ENCODE measurements at regions not wholly inside any gene's neighbourhood (a gene's known extent, or its start where the extent isn't known, plus 50 kb on each side); places are given as distances from the start of the nearest gene placed in this dataset.

DNA sequence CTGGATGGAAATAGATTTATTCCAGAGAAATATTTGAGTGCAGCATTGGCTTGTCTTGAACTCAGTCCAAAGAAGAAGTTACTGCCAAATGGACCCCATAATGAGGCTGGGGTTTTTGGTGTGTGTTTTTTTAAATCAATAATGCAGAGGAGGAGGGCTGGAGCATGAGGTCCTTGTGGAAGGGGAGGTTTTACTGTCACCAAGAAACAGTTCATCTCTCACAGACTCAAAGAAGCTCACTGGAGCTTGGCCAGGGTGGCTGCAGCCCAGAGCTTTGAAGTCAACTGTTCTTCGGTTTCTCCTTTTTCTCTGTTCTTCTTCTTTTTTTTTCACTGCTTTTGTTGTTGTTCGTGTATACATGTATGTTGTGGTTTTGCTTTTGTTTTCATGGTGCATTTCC is 377.7 kb downstream of the FBXW7 start:
- TF ChIP-seq, protein P1, sequence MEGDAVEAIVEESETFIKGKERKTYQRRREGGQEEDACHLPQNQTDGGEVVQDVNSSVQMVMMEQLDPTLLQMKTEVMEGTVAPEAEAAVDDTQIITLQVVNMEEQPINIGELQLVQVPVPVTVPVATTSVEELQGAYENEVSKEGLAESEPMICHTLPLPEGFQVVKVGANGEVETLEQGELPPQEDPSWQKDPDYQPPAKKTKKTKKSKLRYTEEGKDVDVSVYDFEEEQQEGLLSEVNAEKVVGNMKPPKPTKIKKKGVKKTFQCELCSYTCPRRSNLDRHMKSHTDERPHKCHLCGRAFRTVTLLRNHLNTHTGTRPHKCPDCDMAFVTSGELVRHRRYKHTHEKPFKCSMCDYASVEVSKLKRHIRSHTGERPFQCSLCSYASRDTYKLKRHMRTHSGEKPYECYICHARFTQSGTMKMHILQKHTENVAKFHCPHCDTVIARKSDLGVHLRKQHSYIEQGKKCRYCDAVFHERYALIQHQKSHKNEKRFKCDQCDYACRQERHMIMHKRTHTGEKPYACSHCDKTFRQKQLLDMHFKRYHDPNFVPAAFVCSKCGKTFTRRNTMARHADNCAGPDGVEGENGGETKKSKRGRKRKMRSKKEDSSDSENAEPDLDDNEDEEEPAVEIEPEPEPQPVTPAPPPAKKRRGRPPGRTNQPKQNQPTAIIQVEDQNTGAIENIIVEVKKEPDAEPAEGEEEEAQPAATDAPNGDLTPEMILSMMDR (IDR thresholded peaks at IDR 0.05; ENCODE audit: unreplicated experiment) = no peak
- intact Hi-C loops (cut with micrococcal nuclease) = loop anchor here (10.0 kb wide), 1 partner anchor 113 kb away; no protein-coding TSS in a partner anchor
- DNase-seq (ENCODE audit: unreplicated experiment) = no peak
- Mint-ChIP-seq H3K27me3 (ENCODE audit: insufficient read depth, unreplicated experiment) (no peaks in the 10 kb centered on the region), H3K4me1 (ENCODE audit: insufficient read depth, unreplicated experiment) (no peaks in the 10 kb centered on the region), H3K36me3 (ENCODE audit: insufficient read depth, unreplicated experiment) (no peaks in the 10 kb centered on the region), H3K27ac (ENCODE audit: low read depth, unreplicated experiment) (no peak overlapping the region), H3K9me3 (ENCODE audit: unreplicated experiment) (no peaks in the 10 kb centered on the region), H3K4me3 (ENCODE audit: unreplicated experiment) (no peak overlapping the region)
- no TSS peak for BruUV-seq (replicated peaks)
- ChIA-PET CTCF (no interaction called here), POLR2A (interaction anchor here (0.6 kb wide), 1 partner anchor 508 kb away, joined by 3 read pairs; no protein-coding TSS in a partner anchor)

DNA sequence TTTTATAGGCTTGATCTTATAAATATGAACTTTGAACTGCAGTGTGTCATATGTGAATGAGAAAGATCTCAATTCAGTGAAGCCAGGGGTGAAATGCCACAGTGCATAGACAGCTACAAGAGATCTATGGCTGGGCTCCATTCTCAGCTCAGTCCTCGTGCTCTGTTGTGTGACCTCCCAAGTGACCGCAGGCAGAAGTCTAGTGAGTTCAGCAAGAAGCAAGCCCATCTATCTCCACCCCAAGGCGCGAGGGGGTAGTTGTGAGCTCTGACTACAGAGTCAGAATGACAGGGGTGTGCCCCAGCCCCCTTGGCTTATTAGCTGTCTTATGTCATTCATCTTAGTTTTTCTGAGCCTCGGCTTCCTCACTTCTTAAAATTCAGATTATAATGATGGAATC is 378.3 kb downstream of the FBXW7 start:
- no peaks in the 10 kb centered on the region for H3K9me3 Mint-ChIP-seq (ENCODE audit: unreplicated experiment)
- ChIA-PET CTCF (interaction anchor here (1.1 kb wide), 1 partner anchor 13 kb away, joined by 3 read pairs; no protein-coding TSS in a partner anchor), POLR2A (interaction anchor here (0.5 to 0.6 kb wide), 2 partner anchors 508 to 1913 kb away, joined by 3 read pairs; no protein-coding TSS in a partner anchor)
- intact Hi-C loops (cut with micrococcal nuclease) = loop anchor here (10.0 kb wide), 1 partner anchor 113 kb away; no protein-coding TSS in a partner anchor
- H3K4me3 Mint-ChIP-seq (ENCODE audit: unreplicated experiment) = no peak overlapping the region
- no peaks in the 10 kb centered on the region for H3K27me3 Mint-ChIP-seq (ENCODE audit: insufficient read depth, unreplicated experiment)
- no TSS peak for BruUV-seq (replicated peaks)
- no peak for DNase-seq (ENCODE audit: unreplicated experiment)
- H3K4me1 Mint-ChIP-seq (ENCODE audit: insufficient read depth, unreplicated experiment) = no peaks in the 10 kb centered on the region
- H3K36me3 Mint-ChIP-seq (ENCODE audit: insufficient read depth, unreplicated experiment) = no peaks in the 10 kb centered on the region
- no peak overlapping the region for H3K27ac Mint-ChIP-seq (ENCODE audit: low read depth, unreplicated experiment)
- TF ChIP-seq, protein P1 (IDR thresholded peaks at IDR 0.05; ENCODE audit: unreplicated experiment) = no peak

DNA sequence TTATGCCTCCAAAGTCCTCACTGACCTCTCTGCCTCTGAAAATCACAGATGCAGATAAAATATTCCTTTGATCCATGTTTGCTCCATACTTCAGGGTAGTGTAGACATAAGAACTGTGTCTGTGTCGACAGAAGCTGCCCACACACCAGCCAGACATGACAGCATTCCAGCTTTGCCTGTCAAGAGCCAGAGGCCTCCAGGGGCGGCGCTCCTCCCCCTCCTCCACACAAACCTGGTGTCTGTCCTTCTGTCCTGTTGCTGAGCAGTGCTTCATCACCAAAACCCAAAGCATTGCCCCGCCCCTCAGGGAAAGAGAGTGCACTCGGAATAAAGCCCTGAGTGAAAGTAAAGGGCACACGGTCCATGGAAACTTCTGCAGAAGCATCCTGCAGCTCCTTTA is 379.4 kb downstream of the FBXW7 start:
- Mint-ChIP-seq H3K9me3 (ENCODE audit: unreplicated experiment) (no peaks in the 10 kb centered on the region), H3K27ac (ENCODE audit: low read depth, unreplicated experiment) (no peak overlapping the region), H3K36me3 (ENCODE audit: insufficient read depth, unreplicated experiment) (no peaks in the 10 kb centered on the region), H3K27me3 (ENCODE audit: insufficient read depth, unreplicated experiment) (no peaks in the 10 kb centered on the region), H3K4me1 (ENCODE audit: insufficient read depth, unreplicated experiment) (no peaks in the 10 kb centered on the region), H3K4me3 (ENCODE audit: unreplicated experiment) (no peak overlapping the region)
- intact Hi-C loops (cut with micrococcal nuclease) = loop anchor here (10.0 kb wide), 1 partner anchor 112 kb away; no protein-coding TSS in a partner anchor
- ChIA-PET POLR2A (no interaction called here), CTCF (interaction anchor here (0.5 to 0.9 kb wide), 2 partner anchors 84 to 252 kb away, joined by 3 to 4 read pairs; no protein-coding TSS in a partner anchor)
- no TSS peak for BruUV-seq (replicated peaks)
- DNase-seq (ENCODE audit: unreplicated experiment) = no peak
- TF ChIP-seq, protein P1 (IDR thresholded peaks at IDR 0.05; ENCODE audit: unreplicated experiment) = no peak

DNA sequence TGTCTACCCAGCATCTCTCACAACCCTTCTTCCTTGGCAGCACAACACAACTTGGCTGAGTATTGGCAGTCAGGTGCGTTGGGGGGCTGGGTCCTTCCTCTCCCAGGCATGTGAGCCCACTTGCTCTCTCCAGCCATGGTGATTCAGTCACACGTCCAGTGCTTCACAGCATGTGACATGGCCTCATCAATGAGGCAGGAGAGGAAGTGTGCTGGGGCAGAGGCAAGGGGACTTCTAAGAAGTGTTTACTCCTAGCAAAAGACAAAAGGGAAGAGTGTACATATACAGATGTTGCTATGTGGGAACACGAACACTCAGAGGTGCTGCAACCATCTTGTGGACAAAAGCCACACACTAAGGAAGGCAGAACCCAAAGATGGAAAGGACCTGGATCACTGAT is 380.8 kb downstream of the FBXW7 start:
- H3K27me3 Mint-ChIP-seq (ENCODE audit: insufficient read depth, unreplicated experiment) = no peaks in the 10 kb centered on the region
- DNase-seq (ENCODE audit: unreplicated experiment) = no peak
- no peaks in the 10 kb centered on the region for H3K36me3 Mint-ChIP-seq (ENCODE audit: insufficient read depth, unreplicated experiment)
- H3K4me3 Mint-ChIP-seq (ENCODE audit: unreplicated experiment) = no peak overlapping the region
- BruUV-seq (replicated peaks) = no TSS peak
- intact Hi-C loops (cut with micrococcal nuclease) = loop anchor here (10.0 kb wide), 1 partner anchor 110 kb away; no protein-coding TSS in a partner anchor
- POLR2A ChIA-PET = no interaction called here
- no peaks in the 10 kb centered on the region for H3K4me1 Mint-ChIP-seq (ENCODE audit: insufficient read depth, unreplicated experiment)
- TF ChIP-seq, protein P1 (IDR thresholded peaks at IDR 0.05; ENCODE audit: unreplicated experiment) = no peak
- no peaks in the 10 kb centered on the region for H3K9me3 Mint-ChIP-seq (ENCODE audit: unreplicated experiment)
- CTCF ChIA-PET = no interaction called here
- H3K27ac Mint-ChIP-seq (ENCODE audit: low read depth, unreplicated experiment) = no peak overlapping the region

Measured in MCF 10A (cell line).